Spleen (tissue), 11 donors: ENCODE measurements at regions not wholly inside any gene's neighbourhood (a gene's known extent, or its start where the extent isn't known, plus 50 kb on each side); places are given as distances from the start of the nearest gene placed in this dataset.
"Not testable (repeated sequence)": the region's sequence is repeated elsewhere in the genome, so short reads cannot be mapped to it uniquely, and the experiment has no call there.

ENCODE experiments used
- DNase-seq: peaks from one replicate; pipeline ENCODE4 v3.0.0-alpha.2; 2020
- H3K27ac ChIP-seq, 8 donors: fragments of 200-600 bp; sonication (generic) in 7 of 8; 1 replicate in 4 of 8; 2 replicates in 4 of 8; pipeline versions ENCODE4 v1.5.0 to v1.8.0; 2016 to 2021; ENCODE audit warnings: inconsistent platforms in 4 of 8, mild to moderate bottlenecking in 4 of 8, moderate library complexity in 1 of 8
- H3K27me3 ChIP-seq, 7 donors: fragments of 200-600 bp; sonication (generic) in 6 of 7; replicated peaks in 1 of 7; 1 replicate in 4 of 7; 2 replicates in 3 of 7; pipeline versions ENCODE4 v1.5.0 to v1.8.0; 2016 to 2021; ENCODE audit warnings: inconsistent platforms in 3 of 7, mild to moderate bottlenecking in 1 of 7
- H3K36me3 ChIP-seq, 6 donors: fragments of 200-600 bp; sonication (generic) in 5 of 6; 1 replicate in 4 of 6; 2 replicates in 2 of 6; pipeline versions ENCODE4 v1.5.0 to v1.8.0; 2016 to 2021; ENCODE audit warnings: inconsistent platforms in 2 of 6
- H3K4me1 ChIP-seq, 6 donors: fragments of 200-600 bp; sonication (generic) in 5 of 6; 1 replicate in 3 of 6; 2 replicates in 3 of 6; pipeline versions ENCODE4 v1.5.0 to v1.8.0; 2016 to 2021; ENCODE audit warnings: inconsistent platforms in 3 of 6
- H3K4me3 ChIP-seq, 8 donors: fragments of 200-600 bp; sonication (generic) in 7 of 8; 1 replicate in 4 of 8; 2 replicates in 4 of 8; pipeline versions ENCODE4 v1.5.0 to v1.8.0; 2016 to 2021; ENCODE audit warnings: inconsistent platforms in 4 of 8, mild to moderate bottlenecking in 4 of 8, moderate library complexity in 2 of 8
- H3K9me3 ChIP-seq, 8 donors: fragments of 200-600 bp; sonication (generic) in 7 of 8; 1 replicate in 4 of 8; 2 replicates in 4 of 8; pipeline versions ENCODE4 v1.5.0 to v1.8.0; 2016 to 2021; ENCODE audit warnings: inconsistent platforms in 4 of 8
- CTCF ChIP-seq, 11 experiments: fragments of 200-600 bp in 7 of 11; fragments of 450-650 bp in 4 of 11; sonication (generic) in 4 of 11; IDR thresholded peaks in 8 of 11; conservative IDR thresholded peaks in 3 of 11; 1 replicate in 7 of 11; 2 replicates in 4 of 11; pipeline versions ENCODE4 v1.4.0 to v1.8.0; 2016 to 2021; ENCODE audit warnings: antibody characterized with exemption in 11 of 11, inconsistent platforms in 4 of 11, mild to moderate bottlenecking in 1 of 11
- POLR2A ChIP-seq, 3 donors: fragments of 450-650 bp; IDR thresholded peaks; one replicate each; pipeline ENCODE4 v1.5.1; 2017; ENCODE audit warnings: antibody characterized with exemption in 3 of 3, mild to moderate bottlenecking in 1 of 3
- POLR2AphosphoS5 ChIP-seq, 3 donors: sonication (generic); formaldehyde crosslinking; IDR thresholded peaks; one replicate each; pipeline ENCODE4 v1.5.1; 2017; ENCODE audit warnings: antibody characterized with exemption in 3 of 3
- WGBS, 5 donors: extraction: QIAGEN DNeasy Blood & Tissue Kit in 3 of 5; methylation state at CpG; one replicate each; pipeline versions ENCODE4 v1.1.5 to v1.1.7; 2013 to 2018; 5-methylcytosine and 5-hydroxymethylcytosine counted together
- intact Hi-C: fragments of 100-400 bp; cut with DNase I; formaldehyde crosslinking; loops from one replicate; pipeline ENCODE4 v1.15.0; 2023; ENCODE audit warnings: low total_unique reads
- donor health status: healthy with polysubstance abuse.
- donor health status: DM: no; HTN: no; CAD: no; lungs with moderate emphysema.
- donor health status: DM: no; HTN: no; CAD: no.
- donor health status: Bipolar disorder and iron deficiency.
- donor health status: healthy.
- donor health status: DM: no; HTN: no; CAD: no.
- donor health status: DM: yes; HTN: yes; CAD: no.

- Histone ChIP-seq H3K4me3 (no peak overlapping the region), H3K9me3 (no peaks in the 10 kb centered on the region), H3K27ac (no peak overlapping the region), H3K36me3 (no peaks in the 10 kb centered on the region), H3K27me3 (peaks cover 0 to 35% (median 0%) of the 10 kb centered on the region in 7 donors), H3K4me1 (peaks cover 0 to 37% (median 21%) of the 10 kb centered on the region in 6 donors)
- DNase-seq, result no peak
- intact Hi-C loops, result no loop called here
- TF ChIP-seq POLR2A (IDR thresholded peaks at IDR 0.05), result no peak
- TF ChIP-seq POLR2AphosphoS5 (IDR thresholded peaks at IDR 0.05), result no peak
- no peak for TF ChIP-seq CTCF (IDR thresholded peaks at IDR 0.05 in 8 of 11, conservative IDR thresholded peaks at IDR 0.05 in 3 of 11)
- 90 to 94% (median 91%) methylated on average over 8 of the region's 8 CpGs for WGBS, 5 donors
Observed at GRCh38 chr17:77832180-77832560, 126.3 kb upstream of the TNRC6C start.

- H3K9me3 ChIP-seq, result no peaks in the 10 kb centered on the region
- TF ChIP-seq POLR2A (IDR thresholded peaks at IDR 0.05), result no peak
- no peak for TF ChIP-seq CTCF (IDR thresholded peaks at IDR 0.05 in 8 of 11, conservative IDR thresholded peaks at IDR 0.05 in 3 of 11)
- no peak for TF ChIP-seq POLR2AphosphoS5 (IDR thresholded peaks at IDR 0.05)
- intact Hi-C loops, result no loop called here
Observed at GRCh38 chr17:77833769-77834168, 124.7 kb upstream of the TNRC6C start.

GRCh38 chr17:77834170-77835115 lies 124.1 kb upstream of the TNRC6C start:
- Histone ChIP-seq H3K4me1 (peaks cover 0 to 38% (median 20%) of the 10 kb centered on the region in 6 donors), H3K9me3 (no peaks in the 10 kb centered on the region), H3K4me3 (no peak overlapping the region), H3K36me3 (no peaks in the 10 kb centered on the region), H3K27ac (no peak overlapping the region), H3K27me3 (peaks cover 0 to 51% (median 0%) of the 10 kb centered on the region in 7 donors)
- peak; percentile 82 for DNase-seq
- WGBS, 5 donors, result 36 to 52% (median 47%) methylated on average over 11 to 12 of the region's 12 CpGs
- TF ChIP-seq POLR2A (IDR thresholded peaks at IDR 0.05) (no peak), CTCF (IDR thresholded peaks at IDR 0.05 in 8 of 11, conservative IDR thresholded peaks at IDR 0.05 in 3 of 11) (no peak), POLR2AphosphoS5 (IDR thresholded peaks at IDR 0.05) (no peak)
- intact Hi-C loops, result no loop called here

More at GRCh38 chr17:77833769-77834168, 124.7 kb upstream of the TNRC6C start:
- peaks cover 0 to 45% (median 0%) of the 10 kb centered on the region in 7 donors for H3K27me3 ChIP-seq
- WGBS, 5 donors, result 80 to 88% (median 84%) methylated on average over 5 of the region's 5 CpGs
- peaks cover 0 to 37% (median 21%) of the 10 kb centered on the region in 6 donors for H3K4me1 ChIP-seq
- DNase-seq, result peak; percentile 24
- no peak overlapping the region for H3K27ac ChIP-seq
- H3K36me3 ChIP-seq, result no peaks in the 10 kb centered on the region
- H3K4me3 ChIP-seq, result no peak overlapping the region

GRCh38 chr17:77836557-77837041 lies 121.9 kb upstream of the TNRC6C start:
- H3K36me3 ChIP-seq, result no peaks in the 10 kb centered on the region
- intact Hi-C loops, result no loop called here
- no peak for DNase-seq
- no peak for TF ChIP-seq CTCF (IDR thresholded peaks at IDR 0.05 in 8 of 11, conservative IDR thresholded peaks at IDR 0.05 in 3 of 11)
- no peak for TF ChIP-seq POLR2AphosphoS5 (IDR thresholded peaks at IDR 0.05)
- no peak for TF ChIP-seq POLR2A (IDR thresholded peaks at IDR 0.05)
- 88 to 97% (median 94%) methylated on average over 3 of the region's 3 CpGs for WGBS, 5 donors
- H3K27ac ChIP-seq, result no peak overlapping the region
- no peak overlapping the region for H3K4me3 ChIP-seq
- H3K4me1 ChIP-seq, result peaks cover 0 to 31% (median 10%) of the 10 kb centered on the region in 6 donors
- H3K9me3 ChIP-seq, result no peaks in the 10 kb centered on the region
- H3K27me3 ChIP-seq, result peaks cover 0 to 45% (median 0%) of the 10 kb centered on the region in 7 donors

GRCh38 chr17:77837072-77837471 lies 121.4 kb upstream of the TNRC6C start:
- peak; percentile 31 for DNase-seq
- H3K36me3 ChIP-seq, H3K9me3 ChIP-seq, intact Hi-C loops, H3K27ac ChIP-seq, H3K4me3 ChIP-seq: not testable (repeated sequence)
- WGBS, 5 donors, result 93 to 100% (median 97%) methylated on average over 5 of the region's 5 CpGs
- H3K27me3 ChIP-seq, result peaks cover 0 to 43% (median 0%) of the 10 kb centered on the region in 7 donors
- peaks cover 0 to 35% (median 12%) of the 10 kb centered on the region in 6 donors for H3K4me1 ChIP-seq
